Esophagus squamous epithelium (tissue), 5 donors: ENCODE measurements at regions not wholly inside any gene's neighbourhood (a gene's known extent, or its start where the extent isn't known, plus 50 kb on each side); places are given as distances from the start of the nearest gene placed in this dataset.

ENCODE experiments used
- DNase-seq: peaks from one replicate; lab custom pipeline; 2025; lab: John Stamatoyannopoulos, UW
- H3K27ac ChIP-seq, 4 donors: fragments of 200-600 bp; sonication (generic); one replicate each; pipeline ENCODE4 v1.5.1; 2016 to 2019; ENCODE audit warnings: mild to moderate bottlenecking in 1 of 4
- H3K27me3 ChIP-seq, 4 donors: fragments of 200-600 bp; sonication (generic); 1 replicate in 3 of 4; 2 replicates in 1 of 4; pipeline versions ENCODE4 v1.5.1 to v1.6.0; 2017 to 2021; ENCODE audit warnings: antibody characterized with exemption in 1 of 4
- H3K36me3 ChIP-seq, 3 donors: fragments of 200-600 bp; sonication (generic); one replicate each; pipeline ENCODE4 v1.5.1; 2016 to 2019
- H3K4me1 ChIP-seq, 3 donors: fragments of 200-600 bp; sonication (generic); one replicate each; pipeline ENCODE4 v1.5.1; 2017 to 2019
- H3K4me3 ChIP-seq, 4 donors: fragments of 200-600 bp; sonication (generic); 1 replicate in 3 of 4; 2 replicates in 1 of 4; pipeline ENCODE4 v1.5.1; 2016 to 2019; ENCODE audit warnings: mild to moderate bottlenecking in 2 of 4, moderate library complexity in 1 of 4
- H3K9me3 ChIP-seq, 3 donors: fragments of 200-600 bp; sonication (generic); one replicate each; pipeline ENCODE4 v1.5.1; 2016 to 2019
- POLR2A ChIP-seq, 4 donors: fragments of 450-650 bp; IDR thresholded peaks; one replicate each; pipeline ENCODE4 v1.6.1; 2017; ENCODE audit warnings: antibody characterized with exemption in 4 of 4, mild to moderate bottlenecking in 4 of 4, moderate library complexity in 3 of 4
- WGBS, 2 donors: methylation state at CpG; one replicate each; pipeline ENCODE4 v1.1.5; 2018; 5-methylcytosine and 5-hydroxymethylcytosine counted together
- intact Hi-C: fragments of 100-400 bp; cut with DNase I; formaldehyde crosslinking; loops from one replicate; pipeline ENCODE4 v1.15.0; 2022
- TF ChIP-seq, protein P1 (sequence below), 6 experiments: fragments of 450-650 bp in 4 of 6; fragments of 200-600 bp in 2 of 6; sonication (generic) in 2 of 6; IDR thresholded peaks; one replicate each; pipeline ENCODE4 v1.5.1; 2016 to 2019; ENCODE audit warnings: antibody characterized with exemption in 6 of 6, mild to moderate bottlenecking in 4 of 6, moderate library complexity in 4 of 6
- donor health status: DM: yes; HTN: yes; CAD: no.

DNA sequence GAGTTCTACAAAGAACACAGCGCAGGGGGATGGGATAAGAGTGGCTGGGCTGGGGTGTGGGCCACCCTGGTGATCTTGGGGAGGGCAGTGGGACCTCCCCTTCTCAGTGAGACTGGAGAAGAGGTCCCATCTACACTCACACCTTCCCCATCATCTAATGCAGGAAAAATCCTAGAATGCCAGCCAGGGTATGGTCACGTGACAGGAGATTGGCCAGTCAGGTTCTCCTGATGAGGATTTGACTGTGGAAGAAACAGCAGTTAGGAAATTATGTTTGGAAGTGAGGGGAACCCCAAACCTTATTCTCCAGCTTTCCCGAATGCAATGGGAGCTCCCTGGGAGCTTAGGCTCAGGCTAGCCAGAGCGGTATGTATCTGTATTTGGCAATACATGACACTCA is 158.8 kb upstream of the GRB10 start:
- 93 to 94% methylated on average over 3 to 4 of the region's 4 CpGs for WGBS, 2 donors
- no peak for DNase-seq
- no peak overlapping the region for H3K27ac ChIP-seq
- H3K36me3 ChIP-seq: no peaks in the 10 kb centered on the region
- H3K4me3 ChIP-seq: no peak overlapping the region
- TF ChIP-seq POLR2A (IDR thresholded peaks at IDR 0.05): no peak
- TF ChIP-seq, protein P1, sequence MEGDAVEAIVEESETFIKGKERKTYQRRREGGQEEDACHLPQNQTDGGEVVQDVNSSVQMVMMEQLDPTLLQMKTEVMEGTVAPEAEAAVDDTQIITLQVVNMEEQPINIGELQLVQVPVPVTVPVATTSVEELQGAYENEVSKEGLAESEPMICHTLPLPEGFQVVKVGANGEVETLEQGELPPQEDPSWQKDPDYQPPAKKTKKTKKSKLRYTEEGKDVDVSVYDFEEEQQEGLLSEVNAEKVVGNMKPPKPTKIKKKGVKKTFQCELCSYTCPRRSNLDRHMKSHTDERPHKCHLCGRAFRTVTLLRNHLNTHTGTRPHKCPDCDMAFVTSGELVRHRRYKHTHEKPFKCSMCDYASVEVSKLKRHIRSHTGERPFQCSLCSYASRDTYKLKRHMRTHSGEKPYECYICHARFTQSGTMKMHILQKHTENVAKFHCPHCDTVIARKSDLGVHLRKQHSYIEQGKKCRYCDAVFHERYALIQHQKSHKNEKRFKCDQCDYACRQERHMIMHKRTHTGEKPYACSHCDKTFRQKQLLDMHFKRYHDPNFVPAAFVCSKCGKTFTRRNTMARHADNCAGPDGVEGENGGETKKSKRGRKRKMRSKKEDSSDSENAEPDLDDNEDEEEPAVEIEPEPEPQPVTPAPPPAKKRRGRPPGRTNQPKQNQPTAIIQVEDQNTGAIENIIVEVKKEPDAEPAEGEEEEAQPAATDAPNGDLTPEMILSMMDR (IDR thresholded peaks at IDR 0.05): no peak
- intact Hi-C loops: no loop called here
- peaks cover 0 to 5% (median 0%) of the 10 kb centered on the region in 4 donors for H3K27me3 ChIP-seq
- no peaks in the 10 kb centered on the region for H3K9me3 ChIP-seq
- no peaks in the 10 kb centered on the region for H3K4me1 ChIP-seq

- WGBS, 2 donors: 31 to 34% methylated on average over 5 to 6 of the region's 6 CpGs
- TF ChIP-seq POLR2A (IDR thresholded peaks at IDR 0.05): no peak
- TF ChIP-seq, protein P1 (IDR thresholded peaks at IDR 0.05): no peak
- H3K9me3 ChIP-seq: no peaks in the 10 kb centered on the region
These were observed 157.9 kb upstream of the GRB10 start for GRCh38 chr7:50940621-50941020.

DNA sequence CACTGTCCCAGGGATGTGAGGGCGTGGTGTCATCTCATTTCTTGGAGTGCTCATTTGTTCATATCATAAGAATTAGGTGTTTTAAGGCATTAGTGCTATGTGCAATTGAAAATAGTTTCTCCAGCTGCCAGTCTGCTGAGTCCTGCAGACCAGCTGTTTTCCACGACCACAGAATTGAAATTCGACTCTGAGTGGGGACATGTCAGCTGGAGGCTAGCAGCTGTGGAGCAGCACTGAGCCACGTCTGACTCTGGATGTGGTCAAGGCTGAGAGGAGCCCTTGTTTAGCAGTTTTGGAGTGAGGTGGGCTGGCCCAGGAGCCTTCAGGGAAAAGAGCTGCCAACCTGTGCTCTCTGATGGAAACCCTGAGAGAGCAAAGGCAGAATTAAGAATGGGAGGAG is 156.3 kb upstream of the GRB10 start:
- H3K36me3 ChIP-seq: no peaks in the 10 kb centered on the region
- no peak for DNase-seq
- H3K9me3 ChIP-seq: no peaks in the 10 kb centered on the region
- peaks cover 0 to 5% (median 0%) of the 10 kb centered on the region in 4 donors for H3K27me3 ChIP-seq
- TF ChIP-seq, protein P1 (IDR thresholded peaks at IDR 0.05): no peak
- no peak for TF ChIP-seq POLR2A (IDR thresholded peaks at IDR 0.05)
- no peak overlapping the region for H3K27ac ChIP-seq
- WGBS, 2 donors: 49 to 68% methylated on average over 4 of the region's 4 CpGs
- no peaks in the 10 kb centered on the region for H3K4me1 ChIP-seq
- H3K4me3 ChIP-seq: no peak overlapping the region
- intact Hi-C loops: no loop called here

More at GRCh38 chr7:50940621-50941020, 157.9 kb upstream of the GRB10 start:
- no peak overlapping the region for H3K4me3 ChIP-seq
- H3K36me3 ChIP-seq: no peaks in the 10 kb centered on the region
- H3K4me1 ChIP-seq: no peaks in the 10 kb centered on the region
- H3K27ac ChIP-seq: no peak overlapping the region
- peaks cover 0 to 5% (median 0%) of the 10 kb centered on the region in 4 donors for H3K27me3 ChIP-seq
- DNase-seq: no peak
- intact Hi-C loops: no loop called here

GRCh38 chr7:50937727-50938126 is 155.0 kb upstream of the GRB10 start:
- TF ChIP-seq POLR2A (IDR thresholded peaks at IDR 0.05): no peak
- TF ChIP-seq, protein P1 (IDR thresholded peaks at IDR 0.05): no peak
- no peaks in the 10 kb centered on the region for H3K9me3 ChIP-seq
- no peaks in the 10 kb centered on the region for H3K4me1 ChIP-seq
- no peak for DNase-seq
- peaks cover 0 to 5% (median 0%) of the 10 kb centered on the region in 4 donors for H3K27me3 ChIP-seq
- H3K4me3 ChIP-seq: no peak overlapping the region
- intact Hi-C loops: no loop called here
- no peaks in the 10 kb centered on the region for H3K36me3 ChIP-seq
- 60 to 86% methylated on average over 2 of the region's 2 CpGs for WGBS, 2 donors
- no peak overlapping the region for H3K27ac ChIP-seq

- TF ChIP-seq POLR2A (IDR thresholded peaks at IDR 0.05): no peak
- TF ChIP-seq, protein P1 (IDR thresholded peaks at IDR 0.05): no peak
- H3K27me3 ChIP-seq: no peaks in the 10 kb centered on the region
- WGBS, 2 donors: 32 to 43% methylated on average over 1 of the region's 1 CpG
- no peak overlapping the region for H3K4me3 ChIP-seq
- H3K36me3 ChIP-seq: no peaks in the 10 kb centered on the region
- intact Hi-C loops: no loop called here
- peaks cover 0 to 6% (median 0%) of the 10 kb centered on the region in 3 donors for H3K4me1 ChIP-seq
- H3K9me3 ChIP-seq: no peaks in the 10 kb centered on the region
- H3K27ac ChIP-seq: no peak overlapping the region
- DNase-seq: no peak
These were observed 143.4 kb upstream of the GRB10 start for GRCh38 chr7:50926049-50926448.
